Panc1 (cell line): ENCODE measurements at regions not wholly inside any gene's neighbourhood (a gene's known extent, or its start where the extent isn't known, plus 50 kb on each side); places are given as distances from the start of the nearest gene placed in this dataset.

ENCODE experiments used
- CTCF ChIP-seq: fragments of 450-650 bp; IDR thresholded peaks from 2 replicates; pipeline ENCODE4 v1.5.1; 2017; ENCODE audit warnings: mild to moderate bottlenecking
- POLR2AphosphoS5 ChIP-seq: IDR thresholded peaks from 2 replicates; pipeline ENCODE4 v1.6.1; 2012; ENCODE audit warnings: mild to moderate bottlenecking, low read depth, low read length, moderate library complexity

GRCh38 chr5:40052808-40053207 is 626.9 kb upstream of the PTGER4 start:
- TF ChIP-seq CTCF = no peak
- TF ChIP-seq POLR2AphosphoS5 = no peak
